HG03139 (cell line): ENCODE measurements at regions not wholly inside any gene's neighbourhood (a gene's known extent, or its start where the extent isn't known, plus 50 kb on each side); places are given as distances from the start of the nearest gene placed in this dataset.

ENCODE experiments used
- ATAC-seq: cut with Tn5 transposase; IDR thresholded peaks from one replicate; pipeline ENCODE4 v1.9.1; 2021; ENCODE audit not compliant: unreplicated experiment

GRCh38 chr2:104584393-104584792, 269.5 kb upstream of the POU3F3 start:
- ATAC-seq = no peak

GRCh38 chr2:104595576-104595975, 258.3 kb upstream of the POU3F3 start:
- ATAC-seq = no peak

GRCh38 chr2:104597942-104598341, 256.0 kb upstream of the POU3F3 start:
- no peak for ATAC-seq

- no peak for ATAC-seq
Measured at GRCh38 chr2:104598636-104599035, 255.3 kb upstream of the POU3F3 start.

- ATAC-seq = no peak
Measured at GRCh38 chr2:104599787-104600510, 254.0 kb upstream of the POU3F3 start.

GRCh38 chr2:104606056-104606455, 247.9 kb upstream of the POU3F3 start:
- no peak for ATAC-seq

GRCh38 chr2:104616856-104617255, 237.1 kb upstream of the POU3F3 start:
- no peak for ATAC-seq

GRCh38 chr2:104620801-104621200, 233.1 kb upstream of the POU3F3 start:
- ATAC-seq = no peak

GRCh38 chr2:104635608-104636007, 218.3 kb upstream of the POU3F3 start:
- ATAC-seq = no peak

GRCh38 chr2:104638190-104638858, 215.6 kb upstream of the POU3F3 start:
- no peak for ATAC-seq

- no peak for ATAC-seq
Measured at GRCh38 chr2:104638859-104639202, 215.1 kb upstream of the POU3F3 start.

GRCh38 chr2:104641786-104642185, 212.1 kb upstream of the POU3F3 start:
- ATAC-seq = no peak

GRCh38 chr2:104648376-104648775, 205.5 kb upstream of the POU3F3 start:
- ATAC-seq = no peak

- no peak for ATAC-seq
Measured at GRCh38 chr2:104649866-104650265, 204.0 kb upstream of the POU3F3 start.

- ATAC-seq = no peak
Measured at GRCh38 chr2:104650405-104650996, 203.4 kb upstream of the POU3F3 start.

- ATAC-seq = no peak
Measured at GRCh38 chr2:104654811-104655210, 199.1 kb upstream of the POU3F3 start.

- no peak for ATAC-seq
Measured at GRCh38 chr2:104656571-104657163, 197.2 kb upstream of the POU3F3 start.

GRCh38 chr2:104658144-104658835, 195.6 kb upstream of the POU3F3 start:
- no peak for ATAC-seq

GRCh38 chr2:104658904-104659591, 194.9 kb upstream of the POU3F3 start:
- no peak for ATAC-seq

- ATAC-seq = no peak
Measured at GRCh38 chr2:104660991-104661390, 192.9 kb upstream of the POU3F3 start.

- ATAC-seq = no peak
Measured at GRCh38 chr2:104664672-104665071, 189.2 kb upstream of the POU3F3 start.
